BE2C (cell line): ENCODE measurements at regions not wholly inside any gene's neighbourhood (a gene's known extent, or its start where the extent isn't known, plus 50 kb on each side); places are given as distances from the start of the nearest gene placed in this dataset.
"Not testable (repeated sequence)": the region's sequence is repeated elsewhere in the genome, so short reads cannot be mapped to it uniquely, and the experiment has no call there.

Source experiments
- DNase-seq: peaks from one replicate; pipeline ENCODE4 v3.0.0-alpha.2; 2020
- H3K27me3 ChIP-seq: fragments of 250-450 bp; sonication (Bioruptor Pico); 2 replicates; pipeline ENCODE4 v1.5.1; 2020; ENCODE audit warnings: mild to moderate bottlenecking
- H3K36me3 ChIP-seq: fragments of 250-450 bp; sonication (Bioruptor Pico); 2 replicates; pipeline ENCODE4 v1.5.1; 2020; ENCODE audit warnings: mild to moderate bottlenecking
- H3K4me1 ChIP-seq: fragments of 250-450 bp; sonication (Bioruptor Pico); 2 replicates; pipeline ENCODE4 v1.5.1; 2020
- H3K4me3 ChIP-seq: 2 replicates; pipeline ENCODE4 v1.5.1; 2011; ENCODE audit warnings: low read depth, low read length
- H3K9me3 ChIP-seq: fragments of 250-450 bp; sonication (Bioruptor Pico); 2 replicates; pipeline ENCODE4 v1.5.1; 2020
- TF ChIP-seq, protein P1 (sequence below): IDR thresholded peaks from 2 replicates; pipeline ENCODE4 v1.5.1; 2012; ENCODE audit warnings: mild to moderate bottlenecking, low read depth, low read length

DNA sequence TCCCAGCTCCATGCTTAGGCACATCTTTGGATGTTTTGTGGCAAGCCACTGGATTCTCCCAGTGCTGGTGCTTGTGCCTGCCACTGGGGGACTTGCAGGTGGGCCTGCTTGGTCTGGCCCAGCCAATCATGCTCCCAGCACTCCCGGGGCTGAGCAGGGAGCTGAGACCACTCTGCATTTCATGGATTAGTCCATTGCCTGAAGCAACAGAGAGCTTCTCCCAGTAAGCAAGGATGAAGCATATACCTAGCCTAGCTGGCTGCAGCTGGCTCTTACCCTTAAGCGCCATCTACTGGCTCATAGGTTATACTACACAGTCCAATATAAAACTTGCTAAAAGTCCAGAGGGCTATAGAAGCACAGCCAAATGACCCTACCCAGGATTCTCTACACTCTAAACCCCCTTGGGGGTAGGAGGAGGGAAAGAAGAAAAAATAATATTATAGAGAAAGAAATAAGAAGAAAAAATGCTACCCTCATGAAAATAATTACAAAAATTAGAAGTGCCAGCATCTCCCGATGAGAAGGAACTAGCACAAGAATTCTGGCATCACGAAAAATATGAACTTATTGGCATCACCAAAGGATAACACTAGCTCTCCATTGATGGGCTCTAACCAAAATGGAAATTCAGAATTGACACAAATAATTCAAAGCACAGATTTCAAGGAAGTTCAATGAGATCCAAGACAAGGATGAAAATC is 275.3 kb downstream of the C11orf87 start:
- TF ChIP-seq, protein P1, sequence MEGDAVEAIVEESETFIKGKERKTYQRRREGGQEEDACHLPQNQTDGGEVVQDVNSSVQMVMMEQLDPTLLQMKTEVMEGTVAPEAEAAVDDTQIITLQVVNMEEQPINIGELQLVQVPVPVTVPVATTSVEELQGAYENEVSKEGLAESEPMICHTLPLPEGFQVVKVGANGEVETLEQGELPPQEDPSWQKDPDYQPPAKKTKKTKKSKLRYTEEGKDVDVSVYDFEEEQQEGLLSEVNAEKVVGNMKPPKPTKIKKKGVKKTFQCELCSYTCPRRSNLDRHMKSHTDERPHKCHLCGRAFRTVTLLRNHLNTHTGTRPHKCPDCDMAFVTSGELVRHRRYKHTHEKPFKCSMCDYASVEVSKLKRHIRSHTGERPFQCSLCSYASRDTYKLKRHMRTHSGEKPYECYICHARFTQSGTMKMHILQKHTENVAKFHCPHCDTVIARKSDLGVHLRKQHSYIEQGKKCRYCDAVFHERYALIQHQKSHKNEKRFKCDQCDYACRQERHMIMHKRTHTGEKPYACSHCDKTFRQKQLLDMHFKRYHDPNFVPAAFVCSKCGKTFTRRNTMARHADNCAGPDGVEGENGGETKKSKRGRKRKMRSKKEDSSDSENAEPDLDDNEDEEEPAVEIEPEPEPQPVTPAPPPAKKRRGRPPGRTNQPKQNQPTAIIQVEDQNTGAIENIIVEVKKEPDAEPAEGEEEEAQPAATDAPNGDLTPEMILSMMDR, result peak; percentile 94
- DNase-seq, result peak; percentile 51
- no peaks in the 10 kb centered on the region for H3K36me3 ChIP-seq
- no peaks in the 10 kb centered on the region for H3K9me3 ChIP-seq
- no peaks in the 10 kb centered on the region for H3K4me1 ChIP-seq
- no peak overlapping the region for H3K4me3 ChIP-seq
- H3K27me3 ChIP-seq, result no peaks in the 10 kb centered on the region

DNA sequence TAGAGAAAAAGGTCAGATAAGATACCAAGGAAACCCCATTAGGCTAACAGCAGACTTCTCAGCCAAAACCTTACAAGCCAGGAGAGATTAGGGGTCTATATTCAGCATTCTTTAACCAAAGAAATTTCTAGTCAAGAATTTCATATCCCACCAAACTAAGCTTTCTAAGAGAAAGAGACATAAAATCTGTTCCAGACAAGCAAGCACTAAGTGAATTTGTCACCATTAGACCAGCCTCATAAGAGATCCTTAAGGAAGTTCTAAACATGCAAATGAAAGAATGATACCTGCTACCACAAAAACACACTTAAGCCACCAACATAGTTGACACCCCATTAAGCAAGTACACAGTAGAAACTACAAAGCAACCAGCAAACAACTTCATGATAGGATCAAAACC is 276.2 kb downstream of the C11orf87 start:
- Histone ChIP-seq H3K9me3 (no peaks in the 10 kb centered on the region), H3K4me1 (no peaks in the 10 kb centered on the region), H3K4me3 (no peak overlapping the region), H3K27me3 (no peaks in the 10 kb centered on the region), H3K36me3 (no peaks in the 10 kb centered on the region)
- TF ChIP-seq, protein P1, result no peak
- no peak for DNase-seq

DNA sequence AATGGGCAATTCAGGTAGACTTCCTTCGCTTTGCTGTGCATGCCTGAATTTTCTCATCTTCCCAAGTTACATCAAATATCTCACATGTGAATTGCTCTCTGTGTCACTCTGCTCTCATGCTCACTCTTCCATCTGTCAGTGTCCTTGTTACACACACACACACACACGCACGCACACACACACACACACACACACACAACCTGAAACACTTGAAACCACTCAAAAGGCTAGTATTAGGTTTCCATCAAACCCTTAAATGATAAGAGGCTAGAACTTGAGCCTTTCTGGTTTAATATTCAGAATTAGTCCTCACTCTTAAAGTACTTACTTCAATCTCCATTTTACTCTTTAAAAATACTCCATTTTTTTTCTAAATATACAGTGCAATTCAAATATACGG is 282.4 kb downstream of the C11orf87 start:
- TF ChIP-seq, protein P1, result no peak
- Histone ChIP-seq H3K4me1 (no peaks in the 10 kb centered on the region), H3K9me3 (no peaks in the 10 kb centered on the region), H3K4me3 (no peak overlapping the region), H3K36me3 (no peaks in the 10 kb centered on the region), H3K27me3 (peaks cover 4% of the 10 kb centered on the region; the same call in 1 of the 2 replicates)
- DNase-seq, result no peak

DNA sequence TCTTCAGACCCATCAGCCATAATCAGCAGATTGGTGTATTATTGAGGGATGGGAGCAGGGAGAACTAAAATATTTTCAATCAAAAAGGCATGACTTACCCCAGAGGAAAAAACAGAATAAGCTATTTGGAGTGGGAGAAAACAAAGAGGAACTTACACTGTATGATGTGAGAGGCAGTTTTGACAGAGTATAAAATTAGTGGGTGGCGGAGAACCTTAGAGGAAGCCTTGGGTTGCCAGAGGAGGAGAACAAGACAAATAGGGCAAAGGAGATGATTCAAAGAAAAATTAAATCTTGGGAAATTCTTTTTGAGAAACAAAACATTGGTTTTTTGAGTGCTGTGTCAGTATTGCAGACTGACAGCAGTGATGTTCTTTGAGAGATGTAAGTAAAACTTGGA is 285.0 kb downstream of the C11orf87 start:
- TF ChIP-seq, protein P1, result no peak
- H3K36me3 ChIP-seq, result no peaks in the 10 kb centered on the region
- H3K27me3 ChIP-seq, result peaks cover 4% of the 10 kb centered on the region; the same call in 1 of the 2 replicates
- no peak for DNase-seq
- H3K9me3 ChIP-seq, result no peaks in the 10 kb centered on the region
- no peaks in the 10 kb centered on the region for H3K4me1 ChIP-seq
- H3K4me3 ChIP-seq, result no peak overlapping the region

DNA sequence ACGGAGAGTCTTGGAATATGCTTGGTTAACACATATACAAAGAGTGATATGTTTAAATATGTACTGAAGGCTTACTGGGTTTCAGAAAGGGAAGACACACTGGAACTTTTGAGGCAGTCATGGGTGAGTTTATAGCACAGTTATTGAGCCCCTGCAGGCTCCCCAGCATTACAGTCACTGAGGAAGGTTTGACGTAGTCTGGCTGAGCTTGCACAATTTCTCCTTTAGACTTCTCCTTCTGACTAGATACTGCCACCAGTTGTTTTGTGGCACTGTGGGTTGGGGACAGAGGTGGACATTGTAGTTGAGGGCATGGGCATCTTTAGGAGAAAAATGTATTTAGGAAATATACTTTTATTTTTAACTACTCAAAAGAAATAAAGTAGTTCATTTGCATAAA is 285.4 kb downstream of the C11orf87 start:
- no peak overlapping the region for H3K4me3 ChIP-seq
- peaks cover 4% of the 10 kb centered on the region; the same call in 1 of the 2 replicates for H3K27me3 ChIP-seq
- H3K9me3 ChIP-seq, result no peaks in the 10 kb centered on the region
- H3K36me3 ChIP-seq, result no peaks in the 10 kb centered on the region
- H3K4me1 ChIP-seq, result no peaks in the 10 kb centered on the region
- TF ChIP-seq, protein P1, result no peak
- no peak for DNase-seq

DNA sequence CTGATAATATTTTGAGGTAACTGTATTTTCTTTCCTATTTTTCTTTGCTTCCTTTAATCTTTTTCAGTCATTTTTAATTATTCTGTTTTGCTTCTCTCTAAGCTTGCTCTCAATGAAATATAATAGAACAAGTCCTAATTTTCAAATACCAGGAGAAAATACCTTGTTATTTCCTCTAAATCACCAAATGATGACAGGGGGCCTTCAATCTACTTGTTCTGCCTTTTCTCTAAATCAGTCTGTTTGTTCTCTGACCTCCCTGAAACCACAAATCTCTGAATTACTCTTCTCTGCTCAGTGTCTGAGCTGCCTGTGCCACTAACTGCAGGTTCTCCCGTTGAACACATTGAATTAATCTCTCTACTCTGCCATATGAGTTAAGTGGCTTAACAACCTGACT is 286.2 kb downstream of the C11orf87 start:
- Histone ChIP-seq H3K36me3 (no peaks in the 10 kb centered on the region), H3K27me3 (peaks cover 4% of the 10 kb centered on the region; the same call in 1 of the 2 replicates), H3K9me3 (no peaks in the 10 kb centered on the region), H3K4me1 (no peaks in the 10 kb centered on the region), H3K4me3 (no peak overlapping the region)
- TF ChIP-seq, protein P1, result no peak
- no peak for DNase-seq

DNA sequence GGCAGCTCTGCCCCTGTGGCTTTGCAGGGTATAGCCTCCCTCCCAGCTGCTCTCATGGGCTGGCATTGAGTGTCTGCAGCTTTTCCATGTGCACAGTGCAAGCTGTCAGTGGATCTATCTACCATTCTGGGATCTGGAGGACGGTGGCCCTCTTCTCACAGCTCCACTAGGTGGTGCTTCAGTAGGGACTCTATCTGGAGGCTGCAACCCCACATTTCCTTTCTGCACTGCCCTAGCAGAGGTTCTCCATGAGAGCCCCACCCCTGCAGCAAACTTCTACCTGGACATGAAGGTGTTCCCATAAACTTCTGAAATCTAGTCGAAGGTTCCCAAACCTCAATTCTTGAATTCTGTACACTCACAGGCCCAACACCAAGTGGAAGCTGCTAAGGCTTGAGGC is 292.5 kb downstream of the C11orf87 start:
- DNase-seq, H3K4me3 ChIP-seq, H3K9me3 ChIP-seq, H3K27me3 ChIP-seq, H3K4me1 ChIP-seq, H3K36me3 ChIP-seq: not testable (repeated sequence)

DNA sequence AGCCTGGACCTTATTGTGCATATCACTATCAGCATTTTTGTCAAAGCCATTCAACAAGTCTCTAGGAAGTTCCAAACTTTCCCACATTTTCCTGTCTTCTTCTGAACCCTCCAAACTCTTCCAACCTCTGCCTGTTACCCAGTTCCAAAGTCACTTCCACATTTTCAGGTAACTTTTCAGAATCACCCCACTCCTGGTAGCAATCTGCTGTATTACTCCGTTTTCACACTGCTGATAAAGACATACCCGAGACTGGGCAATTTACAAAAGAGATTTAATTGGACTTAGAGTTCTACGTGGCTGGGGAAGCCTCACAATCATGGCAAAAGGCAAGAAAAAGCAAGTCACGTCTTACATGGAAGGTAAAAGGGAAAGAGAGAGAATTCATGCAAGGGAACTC is 293.4 kb downstream of the C11orf87 start:
- H3K9me3 ChIP-seq, H3K27me3 ChIP-seq, DNase-seq, H3K4me1 ChIP-seq, H3K4me3 ChIP-seq, H3K36me3 ChIP-seq: not testable (repeated sequence)
